ENCODE measurements at regions not wholly inside any gene's neighbourhood (a gene's known extent, or its start where the extent isn't known, plus 50 kb on each side); places are given as distances from the start of the nearest gene placed in this dataset.

DNA sequence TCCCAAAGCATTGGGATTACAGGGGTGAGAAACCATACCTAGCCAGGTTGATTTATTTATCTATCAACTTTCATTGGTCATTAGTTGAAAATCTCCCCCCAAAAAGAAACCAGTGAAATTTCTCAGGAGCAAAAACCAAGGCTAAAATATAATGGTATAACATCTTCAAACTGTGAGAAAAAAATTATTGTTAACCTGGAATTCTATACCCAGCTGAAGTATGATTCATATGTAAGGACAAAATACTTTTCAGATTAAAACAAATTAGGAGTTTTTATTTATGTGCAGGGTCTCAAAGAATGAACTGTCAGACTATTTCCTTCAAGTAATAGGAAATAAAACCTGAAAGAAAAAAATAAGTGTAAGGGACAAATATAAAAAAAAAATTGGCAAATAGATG, 1053.9 kb downstream of the UQCRFS1 start:
- H3K9me3 ChIP-seq (replicated peaks; ENCODE audit: control insufficient read depth, insufficient read depth, low read length) = peaks cover 2% of the 10 kb centered on the region
- no peak overlapping the region for H3K4me3 ChIP-seq (replicated peaks in 1 of 3; ENCODE audit: insufficient read depth in 1 of 3, low read depth in 1 of 3, low read length in 3 of 3)
- H3K9ac ChIP-seq (replicated peaks; ENCODE audit: extremely low read depth, insufficient read depth, low read length) = no peak overlapping the region
- no peak for TF ChIP-seq POLR2A (IDR thresholded peaks at IDR 0.05; ENCODE audit: low read depth, low read length)
- TF ChIP-seq FOS (IDR thresholded peaks at IDR 0.05; ENCODE audit: borderline replicate concordance, insufficient read depth, low read length) = no peak
- no peak for TF ChIP-seq CTCF (IDR thresholded peaks at IDR 0.05; ENCODE audit: extremely low read depth in 1 of 2, insufficient read depth in 1 of 2, low read depth in 1 of 2, low read length in 2 of 2)
- TF ChIP-seq, protein P1, sequence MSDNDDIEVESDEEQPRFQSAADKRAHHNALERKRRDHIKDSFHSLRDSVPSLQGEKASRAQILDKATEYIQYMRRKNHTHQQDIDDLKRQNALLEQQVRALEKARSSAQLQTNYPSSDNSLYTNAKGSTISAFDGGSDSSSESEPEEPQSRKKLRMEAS (IDR thresholded peaks at IDR 0.05; ENCODE audit: insufficient read depth, insufficient read length) = no peak
- no peak for TF ChIP-seq JUN (IDR thresholded peaks at IDR 0.05; ENCODE audit: borderline replicate concordance, insufficient read depth, insufficient read length, low read depth)
- no peak for TF ChIP-seq EZH2 (IDR thresholded peaks at IDR 0.05; ENCODE audit: borderline replicate concordance, low read depth, low read length, severe bottlenecking)
- TF ChIP-seq POLR2AphosphoS5 (IDR thresholded peaks at IDR 0.05; ENCODE audit: insufficient read depth, low read depth, low read length) = no peak
- no peak for TF ChIP-seq GATA2 (IDR thresholded peaks at IDR 0.05; ENCODE audit: insufficient read depth, insufficient read length, low read depth, low read length)
- no peak for TF ChIP-seq MYC (IDR thresholded peaks at IDR 0.05; ENCODE audit: low read depth, low read length)
- H3K27ac ChIP-seq (ENCODE audit: insufficient read depth, low read depth, low read length) = no peak overlapping the region
- H3K36me3 ChIP-seq (ENCODE audit: control insufficient read depth in 2 of 2, extremely low read depth in 1 of 2, insufficient read depth in 2 of 2, low read length in 2 of 2) = no peaks in the 10 kb centered on the region
- POLR2A ChIA-PET = no interaction called here
- no peaks in the 10 kb centered on the region for H3K9me1 ChIP-seq (replicated peaks; ENCODE audit: control insufficient read depth, extremely low read depth, insufficient read depth, low read length)
- no peaks in the 10 kb centered on the region for H3K4me1 ChIP-seq (ENCODE audit: control insufficient read depth, extremely low read depth, insufficient read depth, low read length)
- intact Hi-C loops (cut with micrococcal nuclease) (no loop called here), dilution Hi-C loops (cut with MboI; ENCODE audit: extremely low pct_ligation_motif_present, low sequenced_read_pairs) (no loop called here)
- BruUV-seq (replicated peaks) = no TSS peak
- no peaks in the 10 kb centered on the region for H3K27me3 ChIP-seq (ENCODE audit: control insufficient read depth in 2 of 2, insufficient read depth in 2 of 2, low read length in 2 of 2)
- FAIRE-seq (no peak), DNase-seq (ENCODE audit: low read depth, low spot score) (no peak)
- no peaks in the 10 kb centered on the region for H4K20me1 ChIP-seq (replicated peaks; ENCODE audit: control insufficient read depth, extremely low read depth, insufficient read depth, low read length)
- H2AFZ ChIP-seq (ENCODE audit: low read depth, low read length) = no peak overlapping the region
- H3K79me2 ChIP-seq (ENCODE audit: control insufficient read depth, insufficient read depth, low read length) = no peaks in the 10 kb centered on the region
- CTCF ChIA-PET = no interaction called here
- H3K4me2 ChIP-seq (ENCODE audit: insufficient read depth, low read length) = no peak overlapping the region

Measured in endothelial cell of umbilical vein (primary cell).